Kidney (tissue), 13 donors: ENCODE measurements at regions not wholly inside any gene's neighbourhood (a gene's known extent, or its start where the extent isn't known, plus 50 kb on each side); places are given as distances from the start of the nearest gene placed in this dataset.

Experiments used
- DNase-seq, 5 donors: peaks; one replicate each; pipeline ENCODE4 v3.0.0-alpha.2; 2013 to 2020
- FAIRE-seq: peaks from 2 replicates; lab custom pipeline; 2012; peaks lifted over from hg19 to GRCh38; lab: Jason Lieb, UNC
- H3K27ac ChIP-seq, 2 donors: one replicate each; pipeline ENCODE4 v1.7.0; 2013; ENCODE audit warnings: low read depth in 2 of 2, low read length in 2 of 2, inconsistent platforms in 1 of 2
- H3K27me3 ChIP-seq: one replicate; pipeline ENCODE4 v1.7.1; 2013; ENCODE audit warnings: low read length, inconsistent platforms; ENCODE audit not compliant: control insufficient read depth, insufficient read depth
- H3K36me3 ChIP-seq, 3 donors: one replicate each; pipeline versions ENCODE4 v1.7.0 to v1.7.1; 2013; ENCODE audit warnings: low read length in 3 of 3, control low read depth in 1 of 3, inconsistent platforms in 1 of 3; ENCODE audit not compliant: insufficient read depth in 3 of 3, control insufficient read depth in 2 of 3
- H3K4me1 ChIP-seq, 3 donors: one replicate each; pipeline versions ENCODE4 v1.7.0 to v1.7.1; 2013; ENCODE audit warnings: low read length in 3 of 3, inconsistent platforms in 1 of 3, low read depth in 1 of 3; ENCODE audit not compliant: control insufficient read depth in 2 of 3, insufficient read depth in 2 of 3
- H3K4me3 ChIP-seq, 3 donors: one replicate each; pipeline versions ENCODE4 v1.7.0 to v1.8.1; 2013; ENCODE audit warnings: low read length in 3 of 3, control low read depth in 1 of 3, inconsistent platforms in 1 of 3
- H3K9ac ChIP-seq, 3 donors: one replicate each; pipeline versions ENCODE4 v1.7.0 to v1.7.1; 2013; ENCODE audit warnings: low read length in 3 of 3, control low read depth in 1 of 3, inconsistent platforms in 1 of 3
- H3K9me3 ChIP-seq, 3 donors: one replicate each; pipeline versions ENCODE4 v1.7.0 to v1.7.1; 2013; ENCODE audit warnings: low read length in 3 of 3, control low read depth in 1 of 3, inconsistent platforms in 1 of 3; ENCODE audit not compliant: control insufficient read depth in 2 of 3, insufficient read depth in 1 of 3
- CTCF ChIP-seq: IDR thresholded peaks from 3 replicates; pipeline ENCODE4 v1.5.1; 2012; ENCODE audit warnings: mild to moderate bottlenecking, moderate library complexity, borderline replicate concordance; ENCODE audit not compliant: insufficient read depth; ENCODE audit errors: extremely low read depth
- intact Hi-C: fragments of 100-400 bp; cut with DNase I; formaldehyde crosslinking; loops from one replicate; pipeline ENCODE4 v1.11.1; 2022
- donor health status: control.
- donor health status: control.
- donor health status: control.
- donor health status: control.
- donor health status: control.
- donor health status: DM: yes; HTN: yes; CAD: no.
- donor health status: Normal renal cell carcinoma (clear cell type).

GRCh38 chr7:159269745-159270144 lies 125.1 kb upstream of the VIPR2 start:
- no peak for TF ChIP-seq CTCF
- Histone ChIP-seq H3K9me3 (peaks cover 0 to 17% (median 8%) of the 10 kb centered on the region in 3 donors), H3K27me3 (no peaks in the 10 kb centered on the region), H3K9ac (no peak overlapping the region), H3K36me3 (no peaks in the 10 kb centered on the region), H3K27ac (no peak overlapping the region), H3K4me1 (no peaks in the 10 kb centered on the region), H3K4me3 (no peak overlapping the region)
- intact Hi-C loops = no loop called here
- FAIRE-seq (no peak), DNase-seq (no peak)

GRCh38 chr7:159263430-159263829 lies 118.8 kb upstream of the VIPR2 start:
- peaks cover 0 to 3% (median 2%) of the 10 kb centered on the region in 3 donors for H3K9me3 ChIP-seq
- TF ChIP-seq CTCF = no peak
- H3K27me3 ChIP-seq = no peaks in the 10 kb centered on the region
- no peak overlapping the region for H3K27ac ChIP-seq
- H3K9ac ChIP-seq = no peak overlapping the region
- FAIRE-seq = no peak
- DNase-seq = no peak
- H3K4me3 ChIP-seq = no peak overlapping the region
- intact Hi-C loops = no loop called here
- no peaks in the 10 kb centered on the region for H3K4me1 ChIP-seq
- H3K36me3 ChIP-seq = no peaks in the 10 kb centered on the region

DNA sequence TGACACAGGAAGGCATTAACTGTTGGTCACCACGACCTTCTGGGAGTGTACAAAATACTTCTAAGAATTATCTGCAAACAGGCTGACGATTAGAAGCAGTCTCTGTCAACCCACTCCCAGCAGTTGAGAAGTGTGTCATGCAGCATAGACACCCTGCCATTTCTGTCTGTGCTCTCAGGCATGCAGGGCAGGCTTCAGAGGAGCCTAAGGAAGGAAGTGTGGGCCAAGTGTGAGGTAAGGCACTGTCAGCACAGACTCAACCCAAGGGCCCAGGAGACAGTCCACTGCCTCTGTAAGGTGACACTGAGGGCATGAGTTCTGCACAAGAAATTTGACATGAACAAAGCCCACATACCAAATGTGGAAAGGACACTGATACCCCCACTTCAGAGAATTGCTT lies 109.0 kb upstream of the VIPR2 start:
- Histone ChIP-seq H3K4me3 (no peak overlapping the region), H3K9ac (no peak overlapping the region), H3K27me3 (no peaks in the 10 kb centered on the region), H3K4me1 (no peaks in the 10 kb centered on the region), H3K9me3 (no peaks in the 10 kb centered on the region), H3K36me3 (no peaks in the 10 kb centered on the region), H3K27ac (no peak overlapping the region)
- no peak for TF ChIP-seq CTCF
- FAIRE-seq (no peak), DNase-seq (peak in 2 of 5 donors; percentile 7 to 14)
- intact Hi-C loops = no loop called here

GRCh38 chr7:159250471-159250870 lies 105.8 kb upstream of the VIPR2 start:
- Histone ChIP-seq H3K4me3 (no peak overlapping the region), H3K27ac (no peak overlapping the region), H3K27me3 (no peaks in the 10 kb centered on the region), H3K9ac (no peak overlapping the region), H3K9me3 (no peaks in the 10 kb centered on the region), H3K4me1 (no peaks in the 10 kb centered on the region), H3K36me3 (no peaks in the 10 kb centered on the region)
- TF ChIP-seq CTCF = no peak
- no peak for FAIRE-seq
- DNase-seq = no peak
- intact Hi-C loops = no loop called here
